ENCODE measurements at regions not wholly inside any gene's neighbourhood (a gene's known extent, or its start where the extent isn't known, plus 50 kb on each side); places are given as distances from the start of the nearest gene placed in this dataset.

DNA sequence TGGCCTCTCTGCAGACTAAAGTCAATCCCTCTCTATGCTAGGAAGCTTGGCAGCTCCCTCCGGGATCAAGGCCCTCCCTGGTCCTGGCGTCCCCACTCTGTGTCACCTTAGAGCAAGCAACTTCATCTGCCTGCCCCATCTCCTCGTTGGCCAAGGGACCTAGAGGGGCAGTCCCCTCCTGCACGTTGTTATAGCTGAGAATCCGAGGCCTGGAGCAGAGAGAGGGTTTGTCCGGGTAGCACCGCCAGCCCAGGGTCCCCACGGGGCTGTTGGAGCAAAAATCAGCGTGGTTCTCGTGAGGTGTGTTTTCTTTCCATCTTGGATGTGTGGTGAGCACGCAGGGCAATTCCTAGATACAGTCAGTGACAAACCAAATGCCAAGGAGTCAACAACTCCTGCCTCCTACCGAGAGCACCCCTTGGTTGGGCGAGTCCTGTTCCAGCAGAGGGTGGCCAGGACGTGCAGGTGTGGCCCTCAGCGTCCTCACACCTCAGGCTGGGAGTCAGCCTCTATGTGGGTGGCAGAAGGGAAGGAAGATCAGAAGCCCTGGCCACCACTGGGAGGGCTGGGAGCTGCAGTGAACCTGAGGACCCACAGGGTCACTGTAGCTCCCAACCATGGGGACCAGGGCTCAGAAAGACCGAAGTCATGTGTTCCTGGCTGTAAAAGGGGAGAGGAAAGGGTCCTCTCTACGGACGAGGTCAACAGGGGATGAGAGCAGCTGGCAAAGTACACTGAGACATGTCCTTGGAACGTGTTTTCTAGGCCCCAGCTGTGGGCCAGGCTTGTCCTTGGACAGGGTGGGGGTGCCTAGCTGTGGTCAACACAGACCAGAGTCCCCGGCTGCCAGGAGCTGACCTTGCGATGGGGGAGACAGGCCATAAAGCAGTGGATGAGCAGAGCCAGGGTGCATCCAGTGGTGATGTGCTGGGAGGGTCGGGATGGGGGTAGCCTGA is 85.6 kb upstream of the CIBAR2 start:
- TF ChIP-seq POLR2AphosphoS5 (IDR thresholded peaks at IDR 0.05; ENCODE audit: borderline replicate concordance, low read depth, low read length) (no peak), EZH2 (IDR thresholded peaks at IDR 0.05) (no peak)
